Neural progenitor cell (in vitro differentiated cells): ENCODE measurements at regions not wholly inside any gene's neighbourhood (a gene's known extent, or its start where the extent isn't known, plus 50 kb on each side); places are given as distances from the start of the nearest gene placed in this dataset.

ENCODE experiments used
- DNase-seq: peaks from one replicate; pipeline ENCODE4 v3.0.0-alpha.2; 2016; ENCODE audit warnings: low spot score
- H2AFZ ChIP-seq: fragments of 200-600 bp; sonication (generic); replicated peaks from 2 replicates; pipeline ENCODE4 v1.6.1; 2016; ENCODE audit warnings: antibody characterized with exemption
- H3F3A ChIP-seq: fragments of 200-600 bp; sonication (generic); 2 replicates; pipeline ENCODE4 v1.6.1; 2016; ENCODE audit warnings: antibody characterized with exemption, low read depth
- H3K27ac ChIP-seq: fragments of 200-600 bp; sonication (generic); 2 replicates; pipeline ENCODE4 v1.5.1; 2016; ENCODE audit warnings: mild to moderate bottlenecking
- H3K27me3 ChIP-seq: fragments of 200-600 bp; sonication (generic); 2 replicates; pipeline ENCODE4 v1.6.1; 2016; ENCODE audit warnings: mild to moderate bottlenecking, moderate library complexity
- H3K36me3 ChIP-seq: fragments of 200-600 bp; sonication (generic); 2 replicates; pipeline ENCODE4 v1.5.1; 2016
- H3K4me1 ChIP-seq: fragments of 200-600 bp; sonication (generic); 2 replicates; pipeline ENCODE4 v1.6.1; 2016; ENCODE audit warnings: mixed run types
- H3K4me2 ChIP-seq: fragments of 200-600 bp; sonication (generic); 2 replicates; pipeline ENCODE4 v1.6.1; 2016
- H3K4me3 ChIP-seq: fragments of 200-600 bp; sonication (generic); 2 replicates; pipeline ENCODE4 v1.5.1; 2016
- H3K79me2 ChIP-seq: fragments of 200-600 bp; sonication (generic); 2 replicates; pipeline ENCODE4 v1.6.1; 2016; ENCODE audit warnings: low read depth
- H3K9ac ChIP-seq: fragments of 200-600 bp; sonication (generic); 2 replicates; pipeline ENCODE4 v1.6.1; 2016
- H3K9me3 ChIP-seq: fragments of 200-600 bp; sonication (generic); 2 replicates; pipeline ENCODE4 v1.5.1; 2016; ENCODE audit warnings: low read depth
- H4K20me1 ChIP-seq: fragments of 200-600 bp; sonication (generic); 2 replicates; pipeline ENCODE4 v1.6.1; 2016; ENCODE audit warnings: low read depth
- H3K27ac Mint-ChIP-seq: 3 replicates; pipeline ENCODE4 v1.8.0; 2021; ENCODE audit warnings: mixed read lengths
- H3K27me3 Mint-ChIP-seq: 2 replicates; pipeline ENCODE4 v1.8.0; 2022; ENCODE audit warnings: low read depth, mild to moderate bottlenecking, inconsistent platforms, moderate library complexity, mixed read lengths; ENCODE audit not compliant: insufficient read depth
- H3K36me3 Mint-ChIP-seq: 3 replicates; pipeline ENCODE4 v1.8.0; 2021; ENCODE audit warnings: mixed read lengths
- H3K4me1 Mint-ChIP-seq: 3 replicates; pipeline ENCODE4 v1.8.0; 2021; ENCODE audit warnings: mixed read lengths
- H3K4me3 Mint-ChIP-seq: 3 replicates; pipeline ENCODE4 v1.8.0; 2021; ENCODE audit warnings: mild to moderate bottlenecking, moderate library complexity, mixed read lengths
- H3K9me3 Mint-ChIP-seq: 3 replicates; pipeline ENCODE4 v1.8.0; 2020; ENCODE audit warnings: mixed read lengths
- CTCF ChIP-seq: fragments of 200-600 bp; sonication (generic); IDR thresholded peaks from 2 replicates; pipeline ENCODE4 v1.5.1; 2017; ENCODE audit warnings: antibody characterized with exemption, mild to moderate bottlenecking
- EZH2 ChIP-seq: fragments of 200-600 bp; sonication (generic); IDR thresholded peaks from 2 replicates; pipeline ENCODE4 v1.6.1; 2017; ENCODE audit warnings: antibody characterized with exemption, mild to moderate bottlenecking, moderate library complexity
- EZH2phosphoT487 ChIP-seq: fragments of 200-600 bp; sonication (generic); IDR thresholded peaks from 2 replicates; pipeline ENCODE4 v1.6.1; 2017; ENCODE audit warnings: antibody characterized with exemption

- Mint-ChIP-seq H3K4me3 (no peak overlapping the region), H3K27ac (no peak overlapping the region), H3K4me1 (no peaks in the 10 kb centered on the region), H3K36me3 (no peaks in the 10 kb centered on the region), H3K9me3 (no peaks in the 10 kb centered on the region), H3K27me3 (peaks cover 4% of the 10 kb centered on the region)
- Histone ChIP-seq H3K79me2 (no peaks in the 10 kb centered on the region), H3K4me3 (no peak overlapping the region), H3K4me2 (no peak overlapping the region), H3K36me3 (no peaks in the 10 kb centered on the region), H3K27ac (no peak overlapping the region), H3K4me1 (no peaks in the 10 kb centered on the region), H3K27me3 (no peaks in the 10 kb centered on the region), H3F3A (no peaks in the 10 kb centered on the region), H2AFZ (no peak overlapping the region), H3K9me3 (no peaks in the 10 kb centered on the region), H3K9ac (no peak overlapping the region), H4K20me1 (no peaks in the 10 kb centered on the region)
- TF ChIP-seq CTCF, result no peak
- TF ChIP-seq EZH2phosphoT487, result no peak
- TF ChIP-seq EZH2, result no peak
- no peak for DNase-seq
Measured at GRCh38 chr13:65417953-65418352, 1812.2 kb downstream of the PCDH9 start.

GRCh38 chr13:65416784-65417183, 1813.4 kb downstream of the PCDH9 start:
- TF ChIP-seq EZH2phosphoT487 (no peak), CTCF (no peak), EZH2 (no peak)
- Histone ChIP-seq H4K20me1 (no peaks in the 10 kb centered on the region), H3K36me3 (no peaks in the 10 kb centered on the region), H3K9me3 (no peaks in the 10 kb centered on the region), H3F3A (no peaks in the 10 kb centered on the region), H3K9ac (no peak overlapping the region), H3K4me1 (no peaks in the 10 kb centered on the region), H2AFZ (no peak overlapping the region), H3K27me3 (no peaks in the 10 kb centered on the region), H3K27ac (no peak overlapping the region), H3K4me2 (no peak overlapping the region), H3K4me3 (no peak overlapping the region), H3K79me2 (no peaks in the 10 kb centered on the region)
- H3K36me3 Mint-ChIP-seq, result no peaks in the 10 kb centered on the region
- no peak overlapping the region for H3K4me3 Mint-ChIP-seq
- no peaks in the 10 kb centered on the region for H3K9me3 Mint-ChIP-seq
- H3K27ac Mint-ChIP-seq, result no peak overlapping the region
- DNase-seq, result no peak
- peaks cover 4% of the 10 kb centered on the region for H3K27me3 Mint-ChIP-seq
- no peaks in the 10 kb centered on the region for H3K4me1 Mint-ChIP-seq

GRCh38 chr13:65414187-65414586, 1815.9 kb downstream of the PCDH9 start:
- H3K9ac ChIP-seq, result no peak overlapping the region
- H2AFZ ChIP-seq, result no peak overlapping the region
- DNase-seq, result no peak
- no peaks in the 10 kb centered on the region for H3K4me1 ChIP-seq
- H3K9me3 ChIP-seq, result no peaks in the 10 kb centered on the region
- Mint-ChIP-seq H3K9me3 (no peaks in the 10 kb centered on the region), H3K4me3 (no peak overlapping the region), H3K36me3 (no peaks in the 10 kb centered on the region), H3K27ac (no peak overlapping the region), H3K27me3 (peaks cover 4% of the 10 kb centered on the region), H3K4me1 (no peaks in the 10 kb centered on the region)
- H3F3A ChIP-seq, result no peaks in the 10 kb centered on the region
- no peak overlapping the region for H3K27ac ChIP-seq
- no peaks in the 10 kb centered on the region for H3K36me3 ChIP-seq
- TF ChIP-seq EZH2phosphoT487, result no peak
- TF ChIP-seq CTCF, result no peak
- TF ChIP-seq EZH2, result no peak
- no peaks in the 10 kb centered on the region for H3K27me3 ChIP-seq
- H3K4me3 ChIP-seq, result no peak overlapping the region
- no peaks in the 10 kb centered on the region for H4K20me1 ChIP-seq
- no peak overlapping the region for H3K4me2 ChIP-seq
- no peaks in the 10 kb centered on the region for H3K79me2 ChIP-seq

GRCh38 chr13:65411521-65411920, 1818.6 kb downstream of the PCDH9 start:
- no peaks in the 10 kb centered on the region for H3F3A ChIP-seq
- H3K36me3 Mint-ChIP-seq, result no peaks in the 10 kb centered on the region
- TF ChIP-seq CTCF, result no peak
- no peak for TF ChIP-seq EZH2phosphoT487
- no peak for TF ChIP-seq EZH2
- H3K4me1 Mint-ChIP-seq, result no peaks in the 10 kb centered on the region
- no peaks in the 10 kb centered on the region for H4K20me1 ChIP-seq
- H3K9me3 Mint-ChIP-seq, result no peaks in the 10 kb centered on the region
- no peak overlapping the region for H3K9ac ChIP-seq
- DNase-seq, result no peak
- no peaks in the 10 kb centered on the region for H3K9me3 ChIP-seq
- no peaks in the 10 kb centered on the region for H3K79me2 ChIP-seq
- no peak overlapping the region for H3K4me2 ChIP-seq
- no peak overlapping the region for H3K27ac Mint-ChIP-seq
- H3K4me3 ChIP-seq, result no peak overlapping the region
- H3K27me3 Mint-ChIP-seq, result peaks cover 4% of the 10 kb centered on the region
- H3K27me3 ChIP-seq, result no peaks in the 10 kb centered on the region
- H3K27ac ChIP-seq, result no peak overlapping the region
- H3K36me3 ChIP-seq, result no peaks in the 10 kb centered on the region
- H3K4me1 ChIP-seq, result no peaks in the 10 kb centered on the region
- no peak overlapping the region for H2AFZ ChIP-seq
- no peak overlapping the region for H3K4me3 Mint-ChIP-seq
